ENCODE measurements at regions not wholly inside any gene's neighbourhood (a gene's known extent, or its start where the extent isn't known, plus 50 kb on each side); places are given as distances from the start of the nearest gene placed in this dataset.

DNA sequence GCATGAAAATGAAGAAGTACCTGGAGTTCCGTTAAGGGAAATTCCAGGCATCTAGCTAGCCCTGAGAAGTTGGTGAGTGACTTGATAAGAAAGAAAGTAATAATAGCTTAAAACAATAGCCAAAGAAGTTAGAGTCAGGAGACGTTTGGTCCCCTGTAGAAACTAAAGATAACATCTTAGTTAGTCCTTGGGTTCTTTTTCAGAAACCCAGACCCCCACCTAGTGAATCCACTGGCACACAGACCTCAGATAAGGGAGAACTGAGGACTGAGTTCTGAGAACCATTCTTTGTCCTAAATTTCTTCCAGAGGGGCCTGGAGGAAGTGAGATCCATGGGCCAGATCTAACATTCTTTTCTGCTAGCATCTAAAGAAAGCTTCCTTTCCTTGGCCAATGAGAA is 335.4 kb downstream of the SLC4A3 start:
- TF ChIP-seq, protein P1, sequence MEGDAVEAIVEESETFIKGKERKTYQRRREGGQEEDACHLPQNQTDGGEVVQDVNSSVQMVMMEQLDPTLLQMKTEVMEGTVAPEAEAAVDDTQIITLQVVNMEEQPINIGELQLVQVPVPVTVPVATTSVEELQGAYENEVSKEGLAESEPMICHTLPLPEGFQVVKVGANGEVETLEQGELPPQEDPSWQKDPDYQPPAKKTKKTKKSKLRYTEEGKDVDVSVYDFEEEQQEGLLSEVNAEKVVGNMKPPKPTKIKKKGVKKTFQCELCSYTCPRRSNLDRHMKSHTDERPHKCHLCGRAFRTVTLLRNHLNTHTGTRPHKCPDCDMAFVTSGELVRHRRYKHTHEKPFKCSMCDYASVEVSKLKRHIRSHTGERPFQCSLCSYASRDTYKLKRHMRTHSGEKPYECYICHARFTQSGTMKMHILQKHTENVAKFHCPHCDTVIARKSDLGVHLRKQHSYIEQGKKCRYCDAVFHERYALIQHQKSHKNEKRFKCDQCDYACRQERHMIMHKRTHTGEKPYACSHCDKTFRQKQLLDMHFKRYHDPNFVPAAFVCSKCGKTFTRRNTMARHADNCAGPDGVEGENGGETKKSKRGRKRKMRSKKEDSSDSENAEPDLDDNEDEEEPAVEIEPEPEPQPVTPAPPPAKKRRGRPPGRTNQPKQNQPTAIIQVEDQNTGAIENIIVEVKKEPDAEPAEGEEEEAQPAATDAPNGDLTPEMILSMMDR (IDR thresholded peaks at IDR 0.05; ENCODE audit: low read depth, low read length, missing control alignments): no peak
- H3K27me3 ChIP-seq (replicated peaks): no peaks in the 10 kb centered on the region
- H3K36me3 ChIP-seq (replicated peaks): no peaks in the 10 kb centered on the region
- H3K4me3 ChIP-seq (ENCODE audit: low read depth, low read length): no peak overlapping the region
- no peak overlapping the region for H3K27ac ChIP-seq
- in situ Hi-C loops (cut with HindIII; ENCODE audit: low pct_ligation_motif_present, low sequenced_read_pairs): no loop called here
- no peak for DNase-seq

DNA sequence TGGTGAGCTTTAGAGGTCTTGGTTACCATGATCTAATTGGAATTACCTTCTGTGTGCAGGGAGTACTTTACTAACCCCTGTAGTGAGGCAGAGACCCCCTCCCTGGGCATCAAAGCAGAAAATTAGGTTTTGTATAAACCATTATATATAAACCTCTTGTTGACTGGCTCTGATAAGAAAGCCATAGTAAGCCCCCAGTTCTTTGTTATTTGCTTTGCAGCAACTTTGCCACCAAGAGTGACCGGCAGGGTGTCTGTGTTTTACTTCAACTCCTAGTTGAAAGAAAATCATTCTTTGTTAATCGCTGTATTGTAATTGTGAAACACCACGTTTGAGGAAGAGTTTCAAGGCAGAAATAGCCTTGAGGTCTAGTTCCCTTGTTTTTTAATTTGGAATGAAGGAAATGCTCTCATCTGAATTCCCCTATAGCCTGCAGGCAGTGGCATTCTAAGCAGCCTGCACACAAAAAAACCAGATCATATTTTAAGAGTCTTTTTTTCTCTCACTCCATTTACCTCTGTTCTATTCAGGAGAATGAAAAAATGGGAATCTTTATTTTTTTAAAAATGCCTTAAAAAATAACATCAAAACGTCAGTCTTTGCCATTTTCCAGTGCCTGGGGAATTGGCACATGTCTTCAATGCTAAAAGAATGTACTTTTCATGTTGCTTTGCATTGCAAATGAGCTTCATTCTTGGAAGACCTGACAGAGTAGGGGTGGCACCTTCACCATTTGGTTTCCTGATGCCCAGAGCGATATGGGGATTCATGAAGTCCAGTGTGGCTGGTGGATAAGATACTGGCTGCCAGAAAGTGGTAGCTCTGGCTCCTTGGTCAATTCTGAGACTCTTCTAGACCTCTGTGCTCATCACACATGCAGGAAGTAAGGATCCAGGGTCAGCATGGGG is 338.1 kb downstream of the SLC4A3 start:
- H3K27ac ChIP-seq: no peak overlapping the region
- no peak overlapping the region for H3K4me3 ChIP-seq (ENCODE audit: low read depth, low read length)
- in situ Hi-C loops (cut with HindIII; ENCODE audit: low pct_ligation_motif_present, low sequenced_read_pairs): no loop called here
- no peak for DNase-seq
- H3K27me3 ChIP-seq (replicated peaks): no peaks in the 10 kb centered on the region
- no peaks in the 10 kb centered on the region for H3K36me3 ChIP-seq (replicated peaks)
- TF ChIP-seq, protein P1 (IDR thresholded peaks at IDR 0.05; ENCODE audit: low read depth, low read length, missing control alignments): no peak

DNA sequence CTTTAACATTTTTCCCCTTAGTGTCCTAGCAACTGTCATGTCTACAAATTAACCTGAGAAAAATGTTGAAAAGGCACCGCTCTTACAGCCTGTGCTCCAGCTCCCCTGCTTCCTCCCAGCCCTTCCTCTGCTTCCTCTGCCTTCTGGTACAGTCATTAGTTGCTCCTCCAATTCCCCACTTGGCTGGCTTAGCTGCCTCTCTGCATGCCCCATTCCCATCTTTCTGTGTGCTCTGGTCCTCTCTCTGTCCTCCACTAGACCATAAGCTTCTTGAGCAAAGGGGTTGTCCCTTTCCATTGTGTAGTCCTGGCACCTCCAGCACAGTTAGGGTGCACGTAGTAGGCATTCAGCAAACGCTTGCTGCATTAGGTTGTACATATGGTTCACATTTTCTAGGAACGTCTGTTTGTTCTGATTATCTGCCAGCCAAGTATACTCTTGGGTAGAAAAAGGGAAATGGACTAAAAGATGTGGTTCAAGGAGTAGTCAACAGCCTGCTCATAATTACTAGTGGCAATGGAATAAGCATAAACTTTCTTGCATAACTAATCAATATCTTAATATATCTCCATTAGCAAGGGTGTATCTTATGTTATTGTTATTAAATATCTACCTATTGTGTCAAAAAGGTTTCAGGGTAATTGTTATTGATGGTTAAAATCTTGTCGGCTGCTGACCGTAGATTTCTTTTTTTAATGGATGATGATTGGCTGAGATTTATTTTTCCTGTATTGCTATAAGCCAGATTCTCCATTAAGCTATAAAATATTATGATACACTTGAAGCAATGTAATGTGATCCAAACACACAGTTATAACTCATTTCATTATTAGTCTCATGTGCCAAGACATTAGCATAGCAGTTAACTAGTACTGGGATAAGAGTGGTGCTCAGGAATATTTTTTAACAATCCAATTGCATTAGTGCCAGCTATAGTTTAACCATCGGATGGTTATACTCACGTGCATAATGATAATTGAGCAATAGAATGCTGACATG is 340.1 kb downstream of the SLC4A3 start:
- H3K36me3 ChIP-seq (replicated peaks): no peaks in the 10 kb centered on the region
- TF ChIP-seq, protein P1 (IDR thresholded peaks at IDR 0.05; ENCODE audit: low read depth, low read length, missing control alignments): no peak
- no peak overlapping the region for H3K4me3 ChIP-seq (ENCODE audit: low read depth, low read length)
- H3K27me3 ChIP-seq (replicated peaks): no peaks in the 10 kb centered on the region
- in situ Hi-C loops (cut with HindIII; ENCODE audit: low pct_ligation_motif_present, low sequenced_read_pairs): no loop called here
- DNase-seq: no peak
- H3K27ac ChIP-seq: no peak overlapping the region

DNA sequence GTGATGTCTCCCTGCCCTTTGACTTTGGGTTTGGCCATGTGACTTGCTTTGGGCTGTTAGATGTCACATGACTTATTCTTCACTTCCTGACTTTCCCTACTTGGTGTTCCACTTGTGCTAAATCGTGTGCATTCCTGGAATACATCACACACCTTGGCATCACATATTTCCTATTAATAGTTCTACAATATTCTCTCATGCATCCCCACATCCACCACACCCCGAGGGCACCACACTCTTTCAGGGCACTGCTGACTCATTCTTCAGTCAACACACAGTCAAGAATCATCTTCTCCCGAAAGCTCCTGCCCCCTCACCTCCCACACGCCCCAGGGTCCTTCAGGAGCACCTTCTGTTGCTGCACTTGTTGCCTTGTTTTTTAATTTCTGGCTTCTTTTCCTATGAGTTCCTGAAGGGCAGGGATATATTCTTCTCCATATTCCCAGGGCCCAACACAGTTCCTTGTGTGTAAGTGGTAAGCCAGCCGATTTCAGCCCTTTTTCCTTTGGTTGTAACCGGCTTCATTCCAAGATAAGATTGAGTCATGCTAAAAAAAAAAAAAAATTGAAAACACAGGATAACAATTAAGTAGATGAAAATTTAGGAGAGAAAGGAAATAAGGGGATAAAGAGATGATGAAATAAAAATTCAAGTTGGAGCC is 341.4 kb downstream of the SLC4A3 start:
- Histone ChIP-seq H3K27me3 (replicated peaks) (no peaks in the 10 kb centered on the region), H3K27ac (no peak overlapping the region), H3K4me3 (ENCODE audit: low read depth, low read length) (no peak overlapping the region), H3K36me3 (replicated peaks) (no peaks in the 10 kb centered on the region)
- TF ChIP-seq, protein P1 (IDR thresholded peaks at IDR 0.05; ENCODE audit: low read depth, low read length, missing control alignments): no peak
- in situ Hi-C loops (cut with HindIII; ENCODE audit: low pct_ligation_motif_present, low sequenced_read_pairs): no loop called here
- no peak for DNase-seq

DNA sequence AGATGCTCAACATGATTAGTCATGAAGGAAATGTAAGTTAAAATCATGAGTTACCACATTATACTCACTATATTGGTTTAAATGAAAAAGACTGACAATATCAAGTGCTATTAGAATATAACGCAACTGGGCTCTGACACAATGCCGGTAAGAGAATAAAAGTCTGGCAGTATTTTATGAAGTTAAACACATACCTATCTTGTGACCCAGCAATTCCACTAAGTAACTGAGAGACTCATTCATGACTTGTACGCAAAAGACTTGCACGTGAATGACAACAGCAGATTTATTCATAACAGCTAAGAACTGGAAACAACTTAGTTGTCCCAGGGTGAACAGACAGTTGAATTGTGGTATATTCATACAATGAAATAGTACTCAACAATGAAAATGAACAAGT is 342.1 kb downstream of the SLC4A3 start:
- DNase-seq: no peak
- H3K4me3 ChIP-seq (ENCODE audit: low read depth, low read length): no peak overlapping the region

More for the DNA sequence above, 342.1 kb downstream of the SLC4A3 start:
- no peaks in the 10 kb centered on the region for H3K36me3 ChIP-seq (replicated peaks)
- TF ChIP-seq, protein P1 (IDR thresholded peaks at IDR 0.05; ENCODE audit: low read depth, low read length, missing control alignments): no peak
- in situ Hi-C loops (cut with HindIII; ENCODE audit: low pct_ligation_motif_present, low sequenced_read_pairs): no loop called here
- no peaks in the 10 kb centered on the region for H3K27me3 ChIP-seq (replicated peaks)
- no peak overlapping the region for H3K27ac ChIP-seq
